ENCODE measurements at regions not wholly inside any gene's neighbourhood (a gene's known extent, or its start where the extent isn't known, plus 50 kb on each side); places are given as distances from the start of the nearest gene placed in this dataset.

- TF ChIP-seq CTCF (conservative IDR thresholded peaks at IDR 0.05 in 1 of 2, IDR thresholded peaks at IDR 0.05 in 1 of 2; ENCODE audit: low read depth in 1 of 2, low read length in 2 of 2), result no peak
- TF ChIP-seq EZH2 (IDR thresholded peaks at IDR 0.05; ENCODE audit: low read length, missing control alignments), result no peak
Measured at GRCh38 chr7:125830743-125831142, 901.1 kb upstream of the POT1 start.

Data from fibroblast of lung (primary cell).